Trophoblast cell (in vitro differentiated cells and primary cell): ENCODE measurements at regions not wholly inside any gene's neighbourhood (a gene's known extent, or its start where the extent isn't known, plus 50 kb on each side); places are given as distances from the start of the nearest gene placed in this dataset.

Experiments used
- DNase-seq, 2 donors: peaks; one replicate each; pipeline ENCODE4 v3.0.0-alpha.2; 2016
- H2AFZ ChIP-seq: 2 replicates; pipeline ENCODE4 v1.6.1; 2013; ENCODE audit warnings: low read length, moderate library complexity, mild to moderate bottlenecking; ENCODE audit not compliant: insufficient read depth, poor library complexity
- H2AK5ac ChIP-seq: 2 replicates; pipeline ENCODE4 v1.6.1; 2013; ENCODE audit warnings: mild to moderate bottlenecking, low read length
- H2BK120ac ChIP-seq: 2 replicates; pipeline ENCODE4 v1.6.1; 2013; ENCODE audit warnings: low read length, mild to moderate bottlenecking, moderate library complexity; ENCODE audit not compliant: insufficient read depth, poor library complexity
- H2BK12ac ChIP-seq: 2 replicates; pipeline ENCODE4 v1.6.1; 2013; ENCODE audit warnings: mild to moderate bottlenecking, low read length, moderate library complexity
- H2BK5ac ChIP-seq: 2 replicates; pipeline ENCODE4 v1.6.1; 2013; ENCODE audit warnings: low read length, low read depth, moderate library complexity, mild to moderate bottlenecking; ENCODE audit not compliant: poor library complexity
- H3K14ac ChIP-seq: 2 replicates; pipeline ENCODE4 v1.6.1; 2013; ENCODE audit warnings: mild to moderate bottlenecking, low read length
- H3K18ac ChIP-seq: 2 replicates; pipeline ENCODE4 v1.6.1; 2013; ENCODE audit warnings: mild to moderate bottlenecking, low read length
- H3K23ac ChIP-seq: 2 replicates; pipeline ENCODE4 v1.6.1; 2013; ENCODE audit warnings: low read length
- H3K27ac ChIP-seq: 2 replicates; pipeline ENCODE4 v1.5.1; 2013; ENCODE audit warnings: low read depth, mild to moderate bottlenecking, inconsistent platforms, low read length, moderate library complexity
- H3K27me3 ChIP-seq: 2 replicates; pipeline ENCODE4 v1.6.1; 2013; ENCODE audit warnings: inconsistent platforms, mild to moderate bottlenecking, low read length, moderate library complexity; ENCODE audit not compliant: insufficient read depth
- H3K36me3 ChIP-seq, 2 experiments: 1 replicate in 1 of 2; 2 replicates in 1 of 2; pipeline ENCODE4 v1.6.1; 2013; ENCODE audit warnings: low read length in 2 of 2, mild to moderate bottlenecking in 2 of 2, moderate library complexity in 1 of 2; ENCODE audit not compliant: insufficient read depth in 2 of 2, control insufficient read depth in 1 of 2
- H3K4ac ChIP-seq: 2 replicates; pipeline ENCODE4 v1.6.1; 2013; ENCODE audit warnings: low read depth, mild to moderate bottlenecking, low read length, moderate library complexity
- H3K4me1 ChIP-seq, 2 experiments: 1 replicate in 1 of 2; 2 replicates in 1 of 2; pipeline ENCODE4 v1.6.1; 2013; ENCODE audit warnings: low read length in 2 of 2, mild to moderate bottlenecking in 2 of 2, moderate library complexity in 1 of 2; ENCODE audit not compliant: insufficient read depth in 2 of 2, control insufficient read depth in 1 of 2
- H3K4me2 ChIP-seq: 2 replicates; pipeline ENCODE4 v1.6.1; 2013; ENCODE audit warnings: inconsistent platforms, mild to moderate bottlenecking, low read length, moderate library complexity
- H3K4me3 ChIP-seq: 2 replicates; pipeline ENCODE4 v1.5.1; 2013; ENCODE audit warnings: mild to moderate bottlenecking, low read depth, low read length, inconsistent platforms
- H3K79me1 ChIP-seq: one replicate; pipeline ENCODE4 v1.6.1; 2013; ENCODE audit warnings: low read length
- H3K79me2 ChIP-seq: 2 replicates; pipeline ENCODE4 v1.6.1; 2013; ENCODE audit warnings: low read length, mild to moderate bottlenecking; ENCODE audit not compliant: control insufficient read depth, insufficient read depth, poor library complexity
- H3K9ac ChIP-seq: 2 replicates; pipeline ENCODE4 v1.6.1; 2013; ENCODE audit warnings: mild to moderate bottlenecking, low read length
- H3K9me3 ChIP-seq: 2 replicates; pipeline ENCODE4 v1.6.1; 2013; ENCODE audit warnings: low read depth, mild to moderate bottlenecking, control low read depth, inconsistent platforms, low read length; ENCODE audit not compliant: insufficient read depth
- H4K12ac ChIP-seq: 2 replicates; pipeline ENCODE4 v1.6.1; 2013; ENCODE audit warnings: low read depth, mild to moderate bottlenecking, low read length, moderate library complexity
- H4K8ac ChIP-seq: 2 replicates; pipeline ENCODE4 v1.6.1; 2013; ENCODE audit warnings: low read depth, mild to moderate bottlenecking, low read length, moderate library complexity
- H4K91ac ChIP-seq: one replicate; pipeline ENCODE4 v1.6.1; 2013; ENCODE audit warnings: low read depth, mild to moderate bottlenecking, low read length, moderate library complexity
- WGBS: extraction: QIAGEN DNeasy Blood & Tissue Kit; methylation state at CpG from one replicate; pipeline ENCODE4 v1.1.7; 2013; ENCODE audit warnings: missing lambda C conversion rate; ENCODE audit not compliant: insufficient read length, insufficient coverage; ENCODE audit errors: extremely low coverage; 5-methylcytosine and 5-hydroxymethylcytosine counted together

GRCh38 chr18:25621144-25621543 is 269.2 kb upstream of the ZNF521 start:
- Histone ChIP-seq H3K14ac (no peak overlapping the region), H4K91ac (no peak overlapping the region), H4K8ac (no peak overlapping the region), H3K9ac (no peak overlapping the region), H3K4ac (no peak overlapping the region), H3K4me2 (no peak overlapping the region), H3K4me3 (no peak overlapping the region), H2BK12ac (no peak overlapping the region), H3K36me3 (no peaks in the 10 kb centered on the region), H3K27me3 (no peaks in the 10 kb centered on the region), H2AFZ (no peak overlapping the region), H2BK120ac (no peak overlapping the region), H3K18ac (no peak overlapping the region), H3K27ac (no peak overlapping the region), H3K23ac (no peak overlapping the region), H3K79me1 (no peaks in the 10 kb centered on the region), H2BK5ac (no peak overlapping the region), H4K12ac (no peak overlapping the region), H2AK5ac (no peak overlapping the region), H3K9me3 (peaks cover 1% of the 10 kb centered on the region), H3K4me1 (no peaks in the 10 kb centered on the region), H3K79me2 (no peaks in the 10 kb centered on the region)
- WGBS, result no CpG with 5 or more reads among the region's 1 CpG
- no peak for DNase-seq

- H3K27ac ChIP-seq, result no peak overlapping the region
- no CpG with 5 or more reads among the region's 4 CpGs for WGBS
These were observed 262.2 kb upstream of the ZNF521 start for GRCh38 chr18:25614168-25614567.

GRCh38 chr18:25612466-25612865 is 260.5 kb upstream of the ZNF521 start:
- Histone ChIP-seq H2BK12ac (no peak overlapping the region), H2AK5ac (no peak overlapping the region), H3K23ac (no peak overlapping the region), H2BK120ac (no peak overlapping the region), H3K27ac (no peak overlapping the region), H4K12ac (no peak overlapping the region), H3K4me2 (no peak overlapping the region), H3K9me3 (no peaks in the 10 kb centered on the region), H3K9ac (no peak overlapping the region), H3K18ac (no peak overlapping the region), H3K27me3 (no peaks in the 10 kb centered on the region), H3K4ac (no peak overlapping the region), H3K79me1 (no peaks in the 10 kb centered on the region), H4K91ac (no peak overlapping the region), H3K4me1 (no peaks in the 10 kb centered on the region), H3K14ac (no peak overlapping the region), H4K8ac (no peak overlapping the region), H2BK5ac (no peak overlapping the region), H3K4me3 (no peak overlapping the region), H2AFZ (no peak overlapping the region), H3K36me3 (no peaks in the 10 kb centered on the region), H3K79me2 (no peaks in the 10 kb centered on the region)
- DNase-seq, result no peak
- no CpG with 5 or more reads among the region's 5 CpGs for WGBS

More at GRCh38 chr18:25614168-25614567, 262.2 kb upstream of the ZNF521 start:
- Histone ChIP-seq H2BK12ac (no peak overlapping the region), H3K4me3 (no peak overlapping the region), H2BK120ac (no peak overlapping the region), H3K9ac (no peak overlapping the region), H4K8ac (no peak overlapping the region), H3K18ac (no peak overlapping the region), H3K79me2 (no peaks in the 10 kb centered on the region), H3K4me1 (no peaks in the 10 kb centered on the region), H3K27me3 (no peaks in the 10 kb centered on the region), H3K36me3 (no peaks in the 10 kb centered on the region), H2BK5ac (no peak overlapping the region), H4K91ac (no peak overlapping the region), H3K14ac (no peak overlapping the region), H2AK5ac (no peak overlapping the region), H2AFZ (no peak overlapping the region), H3K4me2 (no peak overlapping the region), H3K23ac (no peak overlapping the region), H3K9me3 (no peaks in the 10 kb centered on the region), H3K4ac (no peak overlapping the region), H3K79me1 (no peaks in the 10 kb centered on the region), H4K12ac (no peak overlapping the region)
- DNase-seq, result no peak

- Histone ChIP-seq H2BK5ac (no peak overlapping the region), H2BK120ac (no peak overlapping the region), H3K4me2 (no peak overlapping the region), H2BK12ac (no peak overlapping the region), H4K12ac (no peak overlapping the region), H3K4me1 (no peaks in the 10 kb centered on the region), H3K79me2 (no peaks in the 10 kb centered on the region), H2AFZ (no peak overlapping the region), H3K23ac (no peak overlapping the region), H3K9me3 (no peaks in the 10 kb centered on the region), H3K9ac (no peak overlapping the region), H3K4ac (no peak overlapping the region), H3K27ac (no peak overlapping the region), H3K36me3 (no peaks in the 10 kb centered on the region), H3K4me3 (no peak overlapping the region), H2AK5ac (no peak overlapping the region), H3K14ac (no peak overlapping the region), H4K8ac (no peak overlapping the region), H3K27me3 (no peaks in the 10 kb centered on the region), H3K79me1 (no peaks in the 10 kb centered on the region), H3K18ac (no peak overlapping the region), H4K91ac (no peak overlapping the region)
- WGBS, result no CpG with 5 or more reads among the region's 4 CpGs
- DNase-seq, result no peak
These were observed 256.1 kb upstream of the ZNF521 start for GRCh38 chr18:25608091-25608490.
